ENCODE measurements at regions not wholly inside any gene's neighbourhood (a gene's known extent, or its start where the extent isn't known, plus 50 kb on each side); places are given as distances from the start of the nearest gene placed in this dataset.
A peak's percentile ranks its signal among the peaks of the same experiment; 100 is the strongest.

GRCh38 chr17:77637818-77638575, 320.5 kb upstream of the TNRC6C start:
- DNase-seq: no peak

- no peak for DNase-seq
These were observed 318.3 kb upstream of the TNRC6C start for GRCh38 chr17:77640252-77640651.

- no peak for DNase-seq
These were observed 317.4 kb upstream of the TNRC6C start for GRCh38 chr17:77640916-77641605.

GRCh38 chr17:77641718-77642117, 316.8 kb upstream of the TNRC6C start:
- DNase-seq: no peak

- DNase-seq: no peak
These were observed 314.1 kb upstream of the TNRC6C start for GRCh38 chr17:77644181-77645071.

GRCh38 chr17:77645072-77646045, 313.1 kb upstream of the TNRC6C start:
- DNase-seq: peak; percentile 64

- no peak for DNase-seq
These were observed 312.5 kb upstream of the TNRC6C start for GRCh38 chr17:77646046-77646430.

GRCh38 chr17:77647531-77647930, 311.0 kb upstream of the TNRC6C start:
- DNase-seq: no peak

- DNase-seq: no peak
These were observed 308.7 kb upstream of the TNRC6C start for GRCh38 chr17:77649717-77650211.

GRCh38 chr17:77651988-77652387, 306.5 kb upstream of the TNRC6C start:
- no peak for DNase-seq

GRCh38 chr17:77654296-77654695, 304.2 kb upstream of the TNRC6C start:
- DNase-seq: no peak

- no peak for DNase-seq
These were observed 303.7 kb upstream of the TNRC6C start for GRCh38 chr17:77654850-77655249.

GRCh38 chr17:77656054-77656453, 302.4 kb upstream of the TNRC6C start:
- no peak for DNase-seq

- DNase-seq: no peak
These were observed 300.7 kb upstream of the TNRC6C start for GRCh38 chr17:77657839-77658238.

- no peak for DNase-seq
These were observed 298.0 kb upstream of the TNRC6C start for GRCh38 chr17:77660524-77660923.

GRCh38 chr17:77662833-77663232, 295.7 kb upstream of the TNRC6C start:
- no peak for DNase-seq

GRCh38 chr17:77664097-77664729, 294.3 kb upstream of the TNRC6C start:
- DNase-seq: no peak

GRCh38 chr17:77665833-77666232, 292.7 kb upstream of the TNRC6C start:
- no peak for DNase-seq

- DNase-seq: peak; percentile 6
These were observed 292.0 kb upstream of the TNRC6C start for GRCh38 chr17:77666462-77666861.

GRCh38 chr17:77666881-77667395, 291.6 kb upstream of the TNRC6C start:
- peak; percentile 69 for DNase-seq

GRCh38 chr17:77667478-77667877, 291.0 kb upstream of the TNRC6C start:
- DNase-seq: no peak

Measured in CD4-positive, alpha-beta T cell treated with Interleukin-6 for 4 hours (primary cell).